IPS DF 6.9 (cell line): ENCODE measurements at regions not wholly inside any gene's neighbourhood (a gene's known extent, or its start where the extent isn't known, plus 50 kb on each side); places are given as distances from the start of the nearest gene placed in this dataset.

Source experiments
- DNase-seq: peaks from one replicate; pipeline ENCODE4 v3.0.0-alpha.2; 2013; ENCODE audit warnings: low read depth, low spot score
- H3K27ac ChIP-seq: one replicate; pipeline ENCODE4 v1.5.1; 2013; ENCODE audit warnings: low read length, control low read depth
- H3K27me3 ChIP-seq: 2 replicates; pipeline ENCODE4 v1.6.1; 2013; ENCODE audit warnings: mild to moderate bottlenecking, low read length; ENCODE audit not compliant: control insufficient read depth, insufficient read depth
- H3K36me3 ChIP-seq: 2 replicates; pipeline ENCODE4 v1.6.1; 2013; ENCODE audit warnings: low read length; ENCODE audit not compliant: control insufficient read depth, insufficient read depth
- H3K4me1 ChIP-seq: 2 replicates; pipeline ENCODE4 v1.6.1; 2013; ENCODE audit warnings: low read length; ENCODE audit not compliant: control insufficient read depth, insufficient read depth
- H3K4me3 ChIP-seq: 2 replicates; pipeline ENCODE4 v1.5.1; 2013; ENCODE audit warnings: mild to moderate bottlenecking, low read length
- H3K9me3 ChIP-seq: 2 replicates; pipeline ENCODE4 v1.6.1; 2013; ENCODE audit warnings: low read length, inconsistent platforms; ENCODE audit not compliant: control insufficient read depth, insufficient read depth
- WGBS: extraction: QIAGEN DNeasy Blood & Tissue Kit; methylation state at CpG from one replicate; pipeline ENCODE4 v1.1.7; 2013; ENCODE audit warnings: mixed read lengths, missing lambda C conversion rate; ENCODE audit not compliant: insufficient read length, insufficient coverage; 5-methylcytosine and 5-hydroxymethylcytosine counted together

- no peak for DNase-seq
- WGBS = no CpG with 5 or more reads among the region's 1 CpG
- H3K9me3 ChIP-seq = no peaks in the 10 kb centered on the region
These were observed 652.1 kb upstream of the CHORDC1 start for GRCh38 chr11:90874986-90875385.

GRCh38 chr11:90874281-90874680, 651.4 kb upstream of the CHORDC1 start:
- no peaks in the 10 kb centered on the region for H3K4me1 ChIP-seq
- no peak overlapping the region for H3K4me3 ChIP-seq
- no peak for DNase-seq
- no peaks in the 10 kb centered on the region for H3K27me3 ChIP-seq
- no peak overlapping the region for H3K27ac ChIP-seq
- H3K9me3 ChIP-seq = no peaks in the 10 kb centered on the region
- no peaks in the 10 kb centered on the region for H3K36me3 ChIP-seq

More at GRCh38 chr11:90874986-90875385, 652.1 kb upstream of the CHORDC1 start:
- no peak overlapping the region for H3K27ac ChIP-seq
- H3K27me3 ChIP-seq = no peaks in the 10 kb centered on the region
- no peaks in the 10 kb centered on the region for H3K36me3 ChIP-seq
- no peaks in the 10 kb centered on the region for H3K4me1 ChIP-seq
- H3K4me3 ChIP-seq = no peak overlapping the region

GRCh38 chr11:90867416-90867815, 644.6 kb upstream of the CHORDC1 start:
- no peaks in the 10 kb centered on the region for H3K27me3 ChIP-seq
- DNase-seq = no peak
- H3K27ac ChIP-seq = no peak overlapping the region
- H3K9me3 ChIP-seq = no peaks in the 10 kb centered on the region
- no peaks in the 10 kb centered on the region for H3K4me1 ChIP-seq
- no peaks in the 10 kb centered on the region for H3K36me3 ChIP-seq
- H3K4me3 ChIP-seq = no peak overlapping the region

- Histone ChIP-seq H3K27ac (no peak overlapping the region), H3K27me3 (no peaks in the 10 kb centered on the region), H3K4me1 (no peaks in the 10 kb centered on the region), H3K4me3 (no peak overlapping the region), H3K9me3 (no peaks in the 10 kb centered on the region), H3K36me3 (no peaks in the 10 kb centered on the region)
- no CpG with 5 or more reads among the region's 1 CpG for WGBS
- no peak for DNase-seq
These were observed 633.9 kb upstream of the CHORDC1 start for GRCh38 chr11:90856790-90857189.

- no peak for DNase-seq
- Histone ChIP-seq H3K9me3 (no peaks in the 10 kb centered on the region), H3K27me3 (no peaks in the 10 kb centered on the region), H3K4me3 (no peak overlapping the region), H3K27ac (no peak overlapping the region), H3K4me1 (no peaks in the 10 kb centered on the region), H3K36me3 (no peaks in the 10 kb centered on the region)
- no CpG with 5 or more reads among the region's 4 CpGs for WGBS
These were observed 632.7 kb upstream of the CHORDC1 start for GRCh38 chr11:90855531-90855930.

- Histone ChIP-seq H3K9me3 (no peaks in the 10 kb centered on the region), H3K27ac (no peak overlapping the region), H3K27me3 (no peaks in the 10 kb centered on the region)
These were observed 628.3 kb upstream of the CHORDC1 start for GRCh38 chr11:90851196-90851595.

GRCh38 chr11:90849312-90849711, 626.5 kb upstream of the CHORDC1 start:
- Histone ChIP-seq H3K9me3 (no peaks in the 10 kb centered on the region), H3K4me3 (no peak overlapping the region), H3K27ac (no peak overlapping the region), H3K27me3 (no peaks in the 10 kb centered on the region), H3K36me3 (no peaks in the 10 kb centered on the region), H3K4me1 (no peaks in the 10 kb centered on the region)
- no CpG with 5 or more reads among the region's 4 CpGs for WGBS
- no peak for DNase-seq

More at GRCh38 chr11:90851196-90851595, 628.3 kb upstream of the CHORDC1 start:
- no peaks in the 10 kb centered on the region for H3K36me3 ChIP-seq
- no peak for DNase-seq
- no peaks in the 10 kb centered on the region for H3K4me1 ChIP-seq
- no peak overlapping the region for H3K4me3 ChIP-seq

- H3K36me3 ChIP-seq = no peaks in the 10 kb centered on the region
- no CpG with 5 or more reads among the region's 1 CpG for WGBS
- no peak for DNase-seq
- H3K9me3 ChIP-seq = no peaks in the 10 kb centered on the region
- H3K4me1 ChIP-seq = no peaks in the 10 kb centered on the region
- H3K4me3 ChIP-seq = no peak overlapping the region
- H3K27me3 ChIP-seq = no peaks in the 10 kb centered on the region
- no peak overlapping the region for H3K27ac ChIP-seq
These were observed 624.5 kb upstream of the CHORDC1 start for GRCh38 chr11:90847268-90847886.

- DNase-seq = no peak
- Histone ChIP-seq H3K4me3 (no peak overlapping the region), H3K27me3 (no peaks in the 10 kb centered on the region), H3K9me3 (no peaks in the 10 kb centered on the region), H3K4me1 (no peaks in the 10 kb centered on the region), H3K36me3 (no peaks in the 10 kb centered on the region), H3K27ac (no peak overlapping the region)
- 100% methylated on average over 1 of the region's 3 CpGs for WGBS
These were observed 623.8 kb upstream of the CHORDC1 start for GRCh38 chr11:90846628-90847027.

- Histone ChIP-seq H3K27me3 (no peaks in the 10 kb centered on the region), H3K4me1 (no peaks in the 10 kb centered on the region), H3K27ac (no peak overlapping the region), H3K9me3 (no peaks in the 10 kb centered on the region), H3K4me3 (no peak overlapping the region), H3K36me3 (no peaks in the 10 kb centered on the region)
- WGBS = no CpG with 5 or more reads among the region's 2 CpGs
- DNase-seq = no peak
These were observed 623.0 kb upstream of the CHORDC1 start for GRCh38 chr11:90845799-90846198.

- Histone ChIP-seq H3K27ac (no peak overlapping the region), H3K9me3 (no peaks in the 10 kb centered on the region), H3K27me3 (no peaks in the 10 kb centered on the region), H3K4me3 (no peak overlapping the region), H3K4me1 (no peaks in the 10 kb centered on the region), H3K36me3 (no peaks in the 10 kb centered on the region)
- WGBS = no CpG with 5 or more reads among the region's 1 CpG
- no peak for DNase-seq
These were observed 622.3 kb upstream of the CHORDC1 start for GRCh38 chr11:90845126-90845525.
